Endothelial cell of umbilical vein (primary cell): ENCODE measurements at regions not wholly inside any gene's neighbourhood (a gene's known extent, or its start where the extent isn't known, plus 50 kb on each side); places are given as distances from the start of the nearest gene placed in this dataset.

Source experiments
- BruUV-seq: library from RNA; stranded (reverse); fragments of 400-500 nt; replicated peaks from 2 replicates; lab custom pipeline; 2021; lab: Mats Ljungman, UMichigan
- CTCF ChIA-PET: fragments of 300-600, 350-600 bp; sonication (Branson Sonifier 250); formaldehyde crosslinking; loops from one replicate; lab custom pipeline; 2021; ENCODE audit warnings: antibody characterized with exemption, inconsistent platforms; lab: Charles Lee
- POLR2A ChIA-PET: fragments of 300-600, 350-600 bp; sonication (Branson Sonifier 250); formaldehyde crosslinking; loops from one replicate; lab custom pipeline; 2021; ENCODE audit warnings: antibody characterized with exemption, inconsistent platforms; lab: Charles Lee
- DNase-seq: peaks from one replicate; pipeline ENCODE4 v3.0.0-alpha.2; 2011; ENCODE audit warnings: low read depth, low spot score
- FAIRE-seq: peaks from 2 replicates; lab custom pipeline; 2011; peaks lifted over from hg19 to GRCh38; lab: Jason Lieb, UNC
- H2AFZ ChIP-seq: 2 replicates; pipeline ENCODE4 v1.6.0; 2012; ENCODE audit warnings: low read depth, low read length, control low read depth, inconsistent platforms
- H3K27ac ChIP-seq: 2 replicates; pipeline ENCODE4 v1.5.1; 2011; ENCODE audit warnings: low read depth, mild to moderate bottlenecking, control low read depth, low read length, moderate library complexity; ENCODE audit not compliant: insufficient read depth
- H3K27me3 ChIP-seq, 2 experiments: 2 replicates each; pipeline versions ENCODE4 v1.6.0 to v1.6.1; 2011; ENCODE audit warnings: low read length in 2 of 2, mixed read lengths in 1 of 2; ENCODE audit not compliant: control insufficient read depth in 2 of 2, insufficient read depth in 2 of 2
- H3K36me3 ChIP-seq, 2 experiments: 2 replicates in 1 of 2; 3 replicates in 1 of 2; pipeline ENCODE4 v1.5.1; 2011; ENCODE audit warnings: low read length in 2 of 2, mild to moderate bottlenecking in 1 of 2, moderate library complexity in 1 of 2; ENCODE audit not compliant: control insufficient read depth in 2 of 2, insufficient read depth in 2 of 2; ENCODE audit errors: extremely low read depth in 1 of 2
- H3K4me1 ChIP-seq: 3 replicates; pipeline ENCODE4 v1.5.1; 2011; ENCODE audit warnings: mild to moderate bottlenecking, low read length; ENCODE audit not compliant: control insufficient read depth, insufficient read depth; ENCODE audit errors: extremely low read depth
- H3K4me2 ChIP-seq: 2 replicates; pipeline ENCODE4 v1.6.1; 2011; ENCODE audit warnings: low read length, control low read depth, mixed read lengths; ENCODE audit not compliant: insufficient read depth
- H3K4me3 ChIP-seq, 3 experiments: fragments of 200-600 bp in 1 of 3; sonication (generic), shearing (Covaris generic) in 1 of 3; replicated peaks in 1 of 3; 2 replicates each; pipeline ENCODE4 v1.5.1; 2011 to 2016; ENCODE audit warnings: control low read depth in 3 of 3, low read length in 3 of 3, mild to moderate bottlenecking in 2 of 3, inconsistent platforms in 1 of 3, low read depth in 1 of 3, moderate library complexity in 1 of 3; ENCODE audit not compliant: insufficient read depth in 1 of 3
- H3K79me2 ChIP-seq: 2 replicates; pipeline ENCODE4 v1.6.0; 2012; ENCODE audit warnings: low read length, inconsistent platforms; ENCODE audit not compliant: control insufficient read depth, insufficient read depth
- H3K9ac ChIP-seq: replicated peaks from 2 replicates; pipeline ENCODE3; 2011; ENCODE audit warnings: low read length, control low read depth; ENCODE audit not compliant: insufficient read depth; ENCODE audit errors: extremely low read depth
- H3K9me1 ChIP-seq: replicated peaks from 3 replicates; pipeline ENCODE4 v1.6.0; 2011; ENCODE audit warnings: mild to moderate bottlenecking, low read length; ENCODE audit not compliant: control insufficient read depth, insufficient read depth; ENCODE audit errors: extremely low read depth
- H3K9me3 ChIP-seq: replicated peaks from 2 replicates; pipeline ENCODE4 v1.5.1; 2012; ENCODE audit warnings: low read length, inconsistent platforms; ENCODE audit not compliant: control insufficient read depth, insufficient read depth
- H4K20me1 ChIP-seq: replicated peaks from 2 replicates; pipeline ENCODE3; 2011; ENCODE audit warnings: mild to moderate bottlenecking, low read length; ENCODE audit not compliant: control insufficient read depth, insufficient read depth; ENCODE audit errors: extremely low read depth
- EZH2 ChIP-seq: IDR thresholded peaks from 2 replicates; pipeline ENCODE4 v1.6.1; 2012; ENCODE audit warnings: borderline replicate concordance, low read depth, mild to moderate bottlenecking, moderate library complexity, low read length, inconsistent platforms; ENCODE audit not compliant: severe bottlenecking
- FOS ChIP-seq: IDR thresholded peaks from 2 replicates; pipeline ENCODE4 v1.6.1; 2011; ENCODE audit warnings: mild to moderate bottlenecking, low read length, moderate library complexity, borderline replicate concordance; ENCODE audit not compliant: insufficient read depth
- GATA2 ChIP-seq: IDR thresholded peaks from 2 replicates; pipeline ENCODE4 v1.7.0; 2011; ENCODE audit warnings: low read depth, mild to moderate bottlenecking, moderate library complexity, mixed read lengths, low read length; ENCODE audit not compliant: insufficient read length, insufficient read depth
- JUN ChIP-seq: IDR thresholded peaks from 2 replicates; pipeline ENCODE4 v1.6.1; 2011; ENCODE audit warnings: borderline replicate concordance, low read depth; ENCODE audit not compliant: insufficient read length, insufficient read depth
- MYC ChIP-seq: IDR thresholded peaks from one replicate; pipeline ENCODE4 v1.6.1; 2011; ENCODE audit warnings: mild to moderate bottlenecking, low read depth, low read length
- POLR2A ChIP-seq: IDR thresholded peaks from 2 replicates; pipeline ENCODE4 v1.6.1; 2012; ENCODE audit warnings: low read depth, mild to moderate bottlenecking, control low read depth, low read length
- POLR2AphosphoS5 ChIP-seq: IDR thresholded peaks from 2 replicates; pipeline ENCODE4 v1.6.1; 2012; ENCODE audit warnings: low read depth, mild to moderate bottlenecking, control low read depth, low read length, moderate library complexity; ENCODE audit not compliant: insufficient read depth
- dilution Hi-C: fragments of 300-500 bp; cut with MboI; formaldehyde crosslinking; loops from one replicate; pipeline ENCODE4 v1.15.0; 2019; ENCODE audit warnings: low sequenced_read_pairs; ENCODE audit not compliant: extremely low pct_ligation_motif_present
- intact Hi-C: fragments of 100-400 bp; cut with micrococcal nuclease; formaldehyde crosslinking; loops from one replicate; pipeline ENCODE4 v1.10.0; 2022
- TF ChIP-seq, protein P1 (sequence below), 2 donors: IDR thresholded peaks; 1 replicate in 1 of 2; 2 replicates in 1 of 2; pipeline ENCODE4 v1.5.1; 2011; ENCODE audit warnings: low read length in 2 of 2, mild to moderate bottlenecking in 2 of 2, moderate library complexity in 2 of 2, control low read depth in 1 of 2, inconsistent platforms in 1 of 2, low read depth in 1 of 2; ENCODE audit not compliant: insufficient read depth in 1 of 2; ENCODE audit errors: extremely low read depth in 1 of 2
- TF ChIP-seq, protein P2 (sequence below): IDR thresholded peaks from 2 replicates; pipeline ENCODE4 v1.6.1; 2011; ENCODE audit not compliant: insufficient read depth, insufficient read length

DNA sequence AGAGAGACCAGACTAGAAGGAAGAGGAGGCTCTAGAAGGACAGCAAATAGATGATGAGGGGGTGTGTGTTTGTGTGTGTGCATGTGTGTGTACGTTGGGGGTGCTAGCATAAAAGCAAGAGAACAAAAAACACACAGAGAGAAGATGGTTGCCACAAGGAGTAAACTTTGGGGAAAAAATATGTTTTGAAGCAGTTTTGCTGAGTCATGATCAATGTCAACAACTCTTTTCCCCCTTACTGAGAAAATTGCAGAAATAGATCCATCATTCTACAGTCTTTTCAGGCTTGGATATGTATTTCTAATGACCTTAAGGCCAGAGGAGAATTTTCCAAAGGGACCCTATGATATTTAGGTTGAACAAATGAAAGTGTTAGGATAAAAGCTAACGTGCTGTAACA, 89.0 kb upstream of the NHS start:
- Histone ChIP-seq H4K20me1 (no peaks in the 10 kb centered on the region), H3K9ac (no peak overlapping the region), H3K36me3 (no peaks in the 10 kb centered on the region), H3K27me3 (no peaks in the 10 kb centered on the region), H3K27ac (no peak overlapping the region), H3K9me1 (no peaks in the 10 kb centered on the region), H2AFZ (no peak overlapping the region), H3K9me3 (no peaks in the 10 kb centered on the region), H3K4me2 (no peak overlapping the region), H3K79me2 (no peaks in the 10 kb centered on the region), H3K4me1 (no peaks in the 10 kb centered on the region), H3K4me3 (no peak overlapping the region)
- POLR2A ChIA-PET = no interaction called here
- BruUV-seq = no TSS peak
- intact Hi-C loops (no loop called here), dilution Hi-C loops (no loop called here)
- TF ChIP-seq POLR2A (no peak), POLR2AphosphoS5 (no peak), MYC (no peak), GATA2 (no peak), FOS (no peak), EZH2 (no peak), JUN (no peak)
- TF ChIP-seq, protein P1, sequence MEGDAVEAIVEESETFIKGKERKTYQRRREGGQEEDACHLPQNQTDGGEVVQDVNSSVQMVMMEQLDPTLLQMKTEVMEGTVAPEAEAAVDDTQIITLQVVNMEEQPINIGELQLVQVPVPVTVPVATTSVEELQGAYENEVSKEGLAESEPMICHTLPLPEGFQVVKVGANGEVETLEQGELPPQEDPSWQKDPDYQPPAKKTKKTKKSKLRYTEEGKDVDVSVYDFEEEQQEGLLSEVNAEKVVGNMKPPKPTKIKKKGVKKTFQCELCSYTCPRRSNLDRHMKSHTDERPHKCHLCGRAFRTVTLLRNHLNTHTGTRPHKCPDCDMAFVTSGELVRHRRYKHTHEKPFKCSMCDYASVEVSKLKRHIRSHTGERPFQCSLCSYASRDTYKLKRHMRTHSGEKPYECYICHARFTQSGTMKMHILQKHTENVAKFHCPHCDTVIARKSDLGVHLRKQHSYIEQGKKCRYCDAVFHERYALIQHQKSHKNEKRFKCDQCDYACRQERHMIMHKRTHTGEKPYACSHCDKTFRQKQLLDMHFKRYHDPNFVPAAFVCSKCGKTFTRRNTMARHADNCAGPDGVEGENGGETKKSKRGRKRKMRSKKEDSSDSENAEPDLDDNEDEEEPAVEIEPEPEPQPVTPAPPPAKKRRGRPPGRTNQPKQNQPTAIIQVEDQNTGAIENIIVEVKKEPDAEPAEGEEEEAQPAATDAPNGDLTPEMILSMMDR (IDR thresholded peaks at IDR 0.05; ENCODE audit: extremely low read depth in 1 of 2, insufficient read depth in 1 of 2, low read depth in 1 of 2, low read length in 2 of 2) = no peak
- TF ChIP-seq, protein P2, sequence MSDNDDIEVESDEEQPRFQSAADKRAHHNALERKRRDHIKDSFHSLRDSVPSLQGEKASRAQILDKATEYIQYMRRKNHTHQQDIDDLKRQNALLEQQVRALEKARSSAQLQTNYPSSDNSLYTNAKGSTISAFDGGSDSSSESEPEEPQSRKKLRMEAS = no peak
- DNase-seq (no peak), FAIRE-seq (no peak)
- CTCF ChIA-PET = no interaction called here
